HS-5 (cell line): ENCODE measurements at regions not wholly inside any gene's neighbourhood (a gene's known extent, or its start where the extent isn't known, plus 50 kb on each side); places are given as distances from the start of the nearest gene placed in this dataset.

Source experiments
- DNase-seq: peaks from one replicate; pipeline ENCODE4 v3.0.0-alpha.2; 2012; ENCODE audit warnings: low read depth

- DNase-seq: no peak
Measured at GRCh38 chrX:39293203-39293602, 491.9 kb downstream of the MID1IP1 start.

GRCh38 chrX:39296472-39296871 lies 495.2 kb downstream of the MID1IP1 start:
- DNase-seq: no peak

GRCh38 chrX:39298821-39299220 lies 497.6 kb downstream of the MID1IP1 start:
- no peak for DNase-seq

- no peak for DNase-seq
Measured at GRCh38 chrX:39299615-39300014, 498.4 kb downstream of the MID1IP1 start.

GRCh38 chrX:39301036-39301435 lies 499.8 kb downstream of the MID1IP1 start:
- DNase-seq: no peak

GRCh38 chrX:39302838-39303237 lies 501.6 kb downstream of the MID1IP1 start:
- no peak for DNase-seq

GRCh38 chrX:39304746-39305145 lies 503.5 kb downstream of the MID1IP1 start:
- no peak for DNase-seq

GRCh38 chrX:39307488-39307887 lies 506.2 kb downstream of the MID1IP1 start:
- DNase-seq: no peak

GRCh38 chrX:39308126-39308525 lies 506.9 kb downstream of the MID1IP1 start:
- DNase-seq: no peak

- DNase-seq: no peak
Measured at GRCh38 chrX:39309018-39309635, 507.9 kb downstream of the MID1IP1 start.

- no peak for DNase-seq
Measured at GRCh38 chrX:39309721-39310152, 508.5 kb downstream of the MID1IP1 start.

GRCh38 chrX:39310891-39311290 lies 509.6 kb downstream of the MID1IP1 start:
- DNase-seq: no peak

- no peak for DNase-seq
Measured at GRCh38 chrX:39311646-39312045, 510.4 kb downstream of the MID1IP1 start.

GRCh38 chrX:39313146-39313545 lies 511.9 kb downstream of the MID1IP1 start:
- DNase-seq: no peak

GRCh38 chrX:39318506-39319343 lies 517.5 kb downstream of the MID1IP1 start:
- DNase-seq: no peak

GRCh38 chrX:39320165-39320564 lies 518.9 kb downstream of the MID1IP1 start:
- no peak for DNase-seq

GRCh38 chrX:39322496-39322895 lies 521.2 kb downstream of the MID1IP1 start:
- no peak for DNase-seq

- DNase-seq: no peak
Measured at GRCh38 chrX:39324233-39324930, 523.1 kb downstream of the MID1IP1 start.

GRCh38 chrX:39327255-39327654 lies 526.0 kb downstream of the MID1IP1 start:
- no peak for DNase-seq

- DNase-seq: no peak
Measured at GRCh38 chrX:39327705-39328104, 526.4 kb downstream of the MID1IP1 start.

- no peak for DNase-seq
Measured at GRCh38 chrX:39328661-39329060, 527.4 kb downstream of the MID1IP1 start.

GRCh38 chrX:39331082-39331704 lies 529.9 kb downstream of the MID1IP1 start:
- no peak for DNase-seq

- DNase-seq: no peak
Measured at GRCh38 chrX:39333451-39333850, 532.2 kb downstream of the MID1IP1 start.
